ENCODE measurements at regions not wholly inside any gene's neighbourhood (a gene's known extent, or its start where the extent isn't known, plus 50 kb on each side); places are given as distances from the start of the nearest gene placed in this dataset.

DNA sequence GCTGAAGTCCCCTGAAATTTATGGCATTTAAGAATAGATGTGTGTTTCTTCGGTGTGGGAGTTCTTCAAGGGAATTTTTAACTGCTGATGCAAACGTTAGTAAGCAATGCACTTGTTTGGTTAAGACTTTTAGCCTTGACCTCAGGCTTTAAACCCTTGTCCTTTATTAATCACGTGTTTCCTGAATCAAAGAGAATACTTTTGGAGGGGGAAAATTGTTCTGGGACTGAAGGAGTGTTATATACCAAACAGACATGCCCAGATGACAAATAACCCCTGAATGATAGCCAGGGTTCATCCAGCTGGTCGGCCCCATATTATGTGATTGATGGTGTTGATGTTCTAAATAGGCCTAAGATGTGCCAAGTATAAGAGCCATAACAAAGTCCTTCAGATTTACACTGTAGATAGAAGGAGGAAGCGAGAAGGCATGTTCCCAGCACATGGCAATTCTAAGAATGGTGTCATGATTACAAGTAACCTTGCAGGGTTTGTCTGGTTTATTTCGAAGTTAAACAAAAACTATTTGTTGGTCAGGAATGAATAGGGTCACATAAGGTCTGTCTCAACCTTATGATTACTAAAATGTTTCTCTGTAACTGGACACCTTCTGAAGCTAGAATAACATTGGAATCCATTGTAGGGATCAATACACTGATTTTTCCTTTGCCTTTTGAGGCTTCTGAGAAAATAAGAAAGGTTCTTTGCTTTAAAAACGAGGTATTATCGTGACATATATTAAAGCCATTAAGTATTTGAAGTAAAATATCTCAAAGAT is 124.2 kb upstream of the SEM1 start:
- TF ChIP-seq, protein P1, sequence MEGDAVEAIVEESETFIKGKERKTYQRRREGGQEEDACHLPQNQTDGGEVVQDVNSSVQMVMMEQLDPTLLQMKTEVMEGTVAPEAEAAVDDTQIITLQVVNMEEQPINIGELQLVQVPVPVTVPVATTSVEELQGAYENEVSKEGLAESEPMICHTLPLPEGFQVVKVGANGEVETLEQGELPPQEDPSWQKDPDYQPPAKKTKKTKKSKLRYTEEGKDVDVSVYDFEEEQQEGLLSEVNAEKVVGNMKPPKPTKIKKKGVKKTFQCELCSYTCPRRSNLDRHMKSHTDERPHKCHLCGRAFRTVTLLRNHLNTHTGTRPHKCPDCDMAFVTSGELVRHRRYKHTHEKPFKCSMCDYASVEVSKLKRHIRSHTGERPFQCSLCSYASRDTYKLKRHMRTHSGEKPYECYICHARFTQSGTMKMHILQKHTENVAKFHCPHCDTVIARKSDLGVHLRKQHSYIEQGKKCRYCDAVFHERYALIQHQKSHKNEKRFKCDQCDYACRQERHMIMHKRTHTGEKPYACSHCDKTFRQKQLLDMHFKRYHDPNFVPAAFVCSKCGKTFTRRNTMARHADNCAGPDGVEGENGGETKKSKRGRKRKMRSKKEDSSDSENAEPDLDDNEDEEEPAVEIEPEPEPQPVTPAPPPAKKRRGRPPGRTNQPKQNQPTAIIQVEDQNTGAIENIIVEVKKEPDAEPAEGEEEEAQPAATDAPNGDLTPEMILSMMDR (IDR thresholded peaks at IDR 0.05), result no peak
- no peak for TF ChIP-seq POLR2A (IDR thresholded peaks at IDR 0.05)

All from suprapubic skin (tissue), 3 donors.